Esophagus squamous epithelium (tissue), 5 donors: ENCODE measurements at regions not wholly inside any gene's neighbourhood (a gene's known extent, or its start where the extent isn't known, plus 50 kb on each side); places are given as distances from the start of the nearest gene placed in this dataset.

Experiments
- DNase-seq: peaks from one replicate; lab custom pipeline; 2025; lab: John Stamatoyannopoulos, UW
- H3K27ac ChIP-seq, 4 donors: fragments of 200-600 bp; sonication (generic); one replicate each; pipeline ENCODE4 v1.5.1; 2016 to 2019; ENCODE audit warnings: mild to moderate bottlenecking in 1 of 4
- H3K27me3 ChIP-seq, 4 donors: fragments of 200-600 bp; sonication (generic); 1 replicate in 3 of 4; 2 replicates in 1 of 4; pipeline versions ENCODE4 v1.5.1 to v1.6.0; 2017 to 2021; ENCODE audit warnings: antibody characterized with exemption in 1 of 4
- H3K36me3 ChIP-seq, 3 donors: fragments of 200-600 bp; sonication (generic); one replicate each; pipeline ENCODE4 v1.5.1; 2016 to 2019
- H3K4me1 ChIP-seq, 3 donors: fragments of 200-600 bp; sonication (generic); one replicate each; pipeline ENCODE4 v1.5.1; 2017 to 2019
- H3K4me3 ChIP-seq, 4 donors: fragments of 200-600 bp; sonication (generic); 1 replicate in 3 of 4; 2 replicates in 1 of 4; pipeline ENCODE4 v1.5.1; 2016 to 2019; ENCODE audit warnings: mild to moderate bottlenecking in 2 of 4, moderate library complexity in 1 of 4
- H3K9me3 ChIP-seq, 3 donors: fragments of 200-600 bp; sonication (generic); one replicate each; pipeline ENCODE4 v1.5.1; 2016 to 2019
- POLR2A ChIP-seq, 4 donors: fragments of 450-650 bp; IDR thresholded peaks; one replicate each; pipeline ENCODE4 v1.6.1; 2017; ENCODE audit warnings: antibody characterized with exemption in 4 of 4, mild to moderate bottlenecking in 4 of 4, moderate library complexity in 3 of 4
- WGBS, 2 donors: methylation state at CpG; one replicate each; pipeline ENCODE4 v1.1.5; 2018; 5-methylcytosine and 5-hydroxymethylcytosine counted together
- intact Hi-C: fragments of 100-400 bp; cut with DNase I; formaldehyde crosslinking; loops from one replicate; pipeline ENCODE4 v1.15.0; 2022
- TF ChIP-seq, protein P1 (sequence below), 6 experiments: fragments of 450-650 bp in 4 of 6; fragments of 200-600 bp in 2 of 6; sonication (generic) in 2 of 6; IDR thresholded peaks; one replicate each; pipeline ENCODE4 v1.5.1; 2016 to 2019; ENCODE audit warnings: antibody characterized with exemption in 6 of 6, mild to moderate bottlenecking in 4 of 6, moderate library complexity in 4 of 6
- donor health status: DM: yes; HTN: yes; CAD: no.

DNA sequence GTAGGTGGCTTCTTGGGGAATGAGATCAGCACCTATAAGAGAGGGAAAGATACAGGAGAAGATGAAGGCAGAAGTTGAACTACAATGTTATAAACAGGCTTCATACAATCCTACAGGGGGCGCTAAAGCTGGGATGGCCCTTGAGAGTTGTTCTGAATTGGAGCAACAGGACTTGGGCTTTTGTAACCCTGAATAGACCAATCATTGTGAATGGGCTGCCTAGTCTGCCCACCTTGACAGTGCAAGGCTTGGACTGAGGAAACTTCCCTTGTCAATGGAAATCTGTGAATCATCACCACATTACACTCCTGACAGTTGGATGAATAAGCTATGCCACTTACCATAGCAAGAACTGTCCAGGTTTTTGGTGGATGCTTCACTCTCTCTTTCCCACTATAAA, 306.1 kb downstream of the KCNC2 start:
- no peak for DNase-seq
- 0 to 10% methylated on average over 1 of the region's 1 CpG for WGBS, 2 donors
- no peaks in the 10 kb centered on the region for H3K36me3 ChIP-seq
- H3K4me3 ChIP-seq: no peak overlapping the region
- no peaks in the 10 kb centered on the region for H3K27me3 ChIP-seq
- H3K4me1 ChIP-seq: no peaks in the 10 kb centered on the region
- H3K27ac ChIP-seq: no peak overlapping the region
- intact Hi-C loops: no loop called here
- TF ChIP-seq POLR2A (IDR thresholded peaks at IDR 0.05): no peak
- TF ChIP-seq, protein P1, sequence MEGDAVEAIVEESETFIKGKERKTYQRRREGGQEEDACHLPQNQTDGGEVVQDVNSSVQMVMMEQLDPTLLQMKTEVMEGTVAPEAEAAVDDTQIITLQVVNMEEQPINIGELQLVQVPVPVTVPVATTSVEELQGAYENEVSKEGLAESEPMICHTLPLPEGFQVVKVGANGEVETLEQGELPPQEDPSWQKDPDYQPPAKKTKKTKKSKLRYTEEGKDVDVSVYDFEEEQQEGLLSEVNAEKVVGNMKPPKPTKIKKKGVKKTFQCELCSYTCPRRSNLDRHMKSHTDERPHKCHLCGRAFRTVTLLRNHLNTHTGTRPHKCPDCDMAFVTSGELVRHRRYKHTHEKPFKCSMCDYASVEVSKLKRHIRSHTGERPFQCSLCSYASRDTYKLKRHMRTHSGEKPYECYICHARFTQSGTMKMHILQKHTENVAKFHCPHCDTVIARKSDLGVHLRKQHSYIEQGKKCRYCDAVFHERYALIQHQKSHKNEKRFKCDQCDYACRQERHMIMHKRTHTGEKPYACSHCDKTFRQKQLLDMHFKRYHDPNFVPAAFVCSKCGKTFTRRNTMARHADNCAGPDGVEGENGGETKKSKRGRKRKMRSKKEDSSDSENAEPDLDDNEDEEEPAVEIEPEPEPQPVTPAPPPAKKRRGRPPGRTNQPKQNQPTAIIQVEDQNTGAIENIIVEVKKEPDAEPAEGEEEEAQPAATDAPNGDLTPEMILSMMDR (IDR thresholded peaks at IDR 0.05): no peak
- H3K9me3 ChIP-seq: no peaks in the 10 kb centered on the region

DNA sequence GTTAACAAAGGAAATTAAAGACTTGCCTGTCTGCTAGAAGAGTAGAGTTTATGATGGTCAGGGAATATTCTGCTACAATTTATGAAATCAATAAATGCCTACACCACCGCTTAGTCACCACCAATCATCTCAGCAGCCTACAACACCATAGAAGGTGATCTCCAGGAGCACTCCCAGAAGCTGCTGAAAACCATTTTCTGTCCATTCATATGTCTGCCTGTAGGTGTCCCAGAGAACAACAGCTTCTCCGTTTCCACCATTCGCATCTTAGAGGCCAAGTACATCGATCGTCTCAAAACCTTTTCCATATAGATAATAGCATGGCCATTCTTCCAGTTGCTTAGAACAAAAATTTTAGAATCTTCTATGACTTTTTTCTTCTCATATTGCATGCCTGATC, 303.4 kb downstream of the KCNC2 start:
- intact Hi-C loops: no loop called here
- DNase-seq: no peak
- Histone ChIP-seq H3K27me3 (no peaks in the 10 kb centered on the region), H3K36me3 (no peaks in the 10 kb centered on the region), H3K27ac (no peak overlapping the region), H3K4me3 (no peak overlapping the region), H3K9me3 (no peaks in the 10 kb centered on the region), H3K4me1 (no peaks in the 10 kb centered on the region)
- TF ChIP-seq POLR2A (IDR thresholded peaks at IDR 0.05): no peak
- TF ChIP-seq, protein P1 (IDR thresholded peaks at IDR 0.05): no peak
- 90 to 94% methylated on average over 5 of the region's 5 CpGs for WGBS, 2 donors

DNA sequence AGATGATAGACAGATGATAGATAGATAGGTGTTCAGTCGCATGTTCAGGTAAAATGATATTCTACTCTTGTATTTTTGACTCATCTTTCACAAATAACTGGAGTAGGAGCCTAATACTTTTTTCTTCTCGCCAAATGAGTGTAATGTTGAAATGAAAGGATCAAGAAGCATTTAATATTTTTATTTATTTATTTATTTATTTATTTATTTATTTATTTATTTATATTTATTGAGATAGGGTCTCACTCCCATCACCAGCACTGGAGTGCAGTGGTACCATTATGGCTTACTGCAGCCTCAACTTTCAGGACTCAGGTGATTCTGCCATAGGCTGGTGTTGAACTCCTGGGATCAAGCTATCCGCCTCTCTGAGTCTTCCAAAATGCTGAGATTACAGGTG, 298.8 kb downstream of the KCNC2 start:
- TF ChIP-seq, protein P1 (IDR thresholded peaks at IDR 0.05): no peak
- no peak for TF ChIP-seq POLR2A (IDR thresholded peaks at IDR 0.05)
- DNase-seq: no peak
- intact Hi-C loops: no loop called here
- Histone ChIP-seq H3K27me3 (no peaks in the 10 kb centered on the region), H3K4me3 (no peak overlapping the region), H3K36me3 (no peaks in the 10 kb centered on the region), H3K4me1 (no peaks in the 10 kb centered on the region), H3K9me3 (no peaks in the 10 kb centered on the region), H3K27ac (no peak overlapping the region)
- 79 to 90% methylated on average over 3 of the region's 3 CpGs for WGBS, 2 donors

DNA sequence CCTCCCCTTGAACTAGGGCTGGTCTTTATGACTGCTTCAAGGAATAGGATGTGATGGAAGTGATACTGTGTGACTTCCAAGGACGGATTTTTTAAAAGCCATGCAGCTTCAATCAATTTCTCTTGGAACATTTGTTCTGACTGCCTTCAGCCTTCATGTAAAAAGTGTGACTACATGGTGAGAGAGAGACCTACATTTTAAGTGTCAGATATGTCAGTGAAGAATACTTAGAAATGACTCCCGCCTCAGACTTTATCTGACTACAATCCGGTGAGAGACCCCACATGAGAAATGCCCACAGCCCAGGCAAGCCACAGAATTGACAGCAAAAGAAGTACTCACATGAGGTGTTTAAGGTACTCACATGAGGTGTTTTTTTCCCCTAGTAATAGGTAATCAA, 295.3 kb downstream of the KCNC2 start:
- H3K27ac ChIP-seq: no peak overlapping the region
- no peaks in the 10 kb centered on the region for H3K4me1 ChIP-seq
- TF ChIP-seq, protein P1 (IDR thresholded peaks at IDR 0.05): no peak
- no peak for TF ChIP-seq POLR2A (IDR thresholded peaks at IDR 0.05)
- H3K4me3 ChIP-seq: no peak overlapping the region
- H3K9me3 ChIP-seq: no peaks in the 10 kb centered on the region
- no peaks in the 10 kb centered on the region for H3K36me3 ChIP-seq
- no peaks in the 10 kb centered on the region for H3K27me3 ChIP-seq
- 56 to 84% methylated on average over 3 of the region's 3 CpGs for WGBS, 2 donors
- DNase-seq: no peak
- intact Hi-C loops: no loop called here

DNA sequence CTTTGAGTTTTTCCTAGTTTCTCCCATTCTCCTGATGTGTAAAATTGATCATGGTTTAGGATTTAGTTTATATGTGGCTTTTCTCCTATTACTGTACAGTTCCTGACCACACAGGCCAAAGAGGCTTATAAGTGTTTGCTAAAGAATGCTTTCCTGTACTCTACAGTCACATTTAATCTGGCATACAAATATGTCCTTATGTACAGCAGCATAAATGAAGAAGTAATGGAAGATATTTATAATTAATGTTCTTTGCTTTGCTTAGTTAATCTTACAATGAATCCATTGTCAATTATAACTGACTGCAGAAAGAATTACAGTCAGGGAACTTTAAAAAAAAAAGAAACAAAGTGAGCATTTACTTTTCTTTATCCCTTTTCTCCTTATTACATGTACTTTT, 293.9 kb downstream of the KCNC2 start:
- H3K4me1 ChIP-seq: no peaks in the 10 kb centered on the region
- no peaks in the 10 kb centered on the region for H3K36me3 ChIP-seq
- intact Hi-C loops: no loop called here
- TF ChIP-seq POLR2A (IDR thresholded peaks at IDR 0.05): no peak
- TF ChIP-seq, protein P1 (IDR thresholded peaks at IDR 0.05): no peak
- no peak overlapping the region for H3K4me3 ChIP-seq
- DNase-seq: no peak
- H3K27ac ChIP-seq: no peak overlapping the region
- H3K9me3 ChIP-seq: no peaks in the 10 kb centered on the region
- H3K27me3 ChIP-seq: no peaks in the 10 kb centered on the region
